Dermis microvascular lymphatic vessel endothelial cell (primary cell): ENCODE measurements at regions not wholly inside any gene's neighbourhood (a gene's known extent, or its start where the extent isn't known, plus 50 kb on each side); places are given as distances from the start of the nearest gene placed in this dataset.
A peak's percentile ranks its signal among the peaks of the same experiment; 100 is the strongest.
"Not testable (repeated sequence)": the region's sequence is repeated elsewhere in the genome, so short reads cannot be mapped to it uniquely, and the experiment has no call there.

ENCODE experiments used
- DNase-seq, 2 donors: peaks; one replicate each; pipeline versions ENCODE4 v3.0.0 to v3.0.0-alpha.2; 2010; ENCODE audit warnings: low read depth in 2 of 2

GRCh38 chr10:78455236-78455635, 421.6 kb downstream of the RPS24 start:
- DNase-seq: no peak

- no peak for DNase-seq
Measured at GRCh38 chr10:78455811-78456210, 422.1 kb downstream of the RPS24 start.

DNA sequence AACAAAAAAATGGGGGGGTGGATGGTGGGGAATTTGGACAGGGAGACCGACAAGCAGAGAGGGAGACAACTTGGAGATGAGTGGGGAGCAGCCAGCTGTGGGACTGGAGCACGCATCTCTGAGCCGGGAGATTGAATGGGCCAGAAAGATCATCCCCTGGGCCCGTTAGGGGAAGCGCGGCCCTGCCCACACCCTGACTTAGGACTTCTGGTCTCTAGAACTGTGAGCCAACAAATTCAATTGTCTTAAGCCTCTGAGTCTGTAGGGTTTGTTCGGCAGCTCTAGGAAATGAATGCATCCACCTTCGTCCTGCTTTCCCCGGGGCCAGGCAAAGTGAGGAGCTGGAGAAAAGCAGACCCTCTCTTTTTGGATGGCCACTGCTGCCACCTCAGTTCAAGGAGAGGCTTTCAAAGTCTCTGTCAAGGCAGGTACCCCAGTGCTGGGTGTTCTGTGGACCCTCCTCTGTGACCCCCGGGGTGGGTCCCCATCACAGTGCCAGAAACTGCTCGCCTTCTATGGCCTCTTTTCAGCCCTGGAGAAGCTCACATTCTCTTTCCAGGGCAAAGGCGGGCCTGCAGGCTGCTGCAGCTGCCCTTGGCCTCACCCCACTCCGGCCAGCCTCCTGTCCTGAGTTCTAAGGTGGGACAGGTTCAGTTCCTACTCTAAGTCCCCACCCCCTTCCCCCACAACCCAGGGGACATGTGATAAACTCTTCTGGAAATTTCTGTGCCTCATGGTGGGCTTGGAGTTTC, 423.2 kb downstream of the RPS24 start:
- DNase-seq: peak in 1 of 2 donors; percentile 17

GRCh38 chr10:78457804-78458482, 424.3 kb downstream of the RPS24 start:
- peak in 1 of 2 donors; percentile 87 for DNase-seq

GRCh38 chr10:78458983-78459638, 425.4 kb downstream of the RPS24 start:
- peak; percentile 96 to 97 for DNase-seq

GRCh38 chr10:78459639-78460037, 426.0 kb downstream of the RPS24 start:
- no peak for DNase-seq

GRCh38 chr10:78460204-78460603, 426.5 kb downstream of the RPS24 start:
- DNase-seq: no peak

GRCh38 chr10:78461333-78461732, 427.7 kb downstream of the RPS24 start:
- no peak for DNase-seq

- DNase-seq: no peak
Measured at GRCh38 chr10:78462176-78462575, 428.5 kb downstream of the RPS24 start.

GRCh38 chr10:78462726-78463228, 429.1 kb downstream of the RPS24 start:
- DNase-seq: no peak

- DNase-seq: no peak
Measured at GRCh38 chr10:78464118-78464855, 430.6 kb downstream of the RPS24 start.

- DNase-seq: no peak
Measured at GRCh38 chr10:78464856-78465267, 431.2 kb downstream of the RPS24 start.

- DNase-seq: no peak
Measured at GRCh38 chr10:78465431-78465830, 431.8 kb downstream of the RPS24 start.

DNA sequence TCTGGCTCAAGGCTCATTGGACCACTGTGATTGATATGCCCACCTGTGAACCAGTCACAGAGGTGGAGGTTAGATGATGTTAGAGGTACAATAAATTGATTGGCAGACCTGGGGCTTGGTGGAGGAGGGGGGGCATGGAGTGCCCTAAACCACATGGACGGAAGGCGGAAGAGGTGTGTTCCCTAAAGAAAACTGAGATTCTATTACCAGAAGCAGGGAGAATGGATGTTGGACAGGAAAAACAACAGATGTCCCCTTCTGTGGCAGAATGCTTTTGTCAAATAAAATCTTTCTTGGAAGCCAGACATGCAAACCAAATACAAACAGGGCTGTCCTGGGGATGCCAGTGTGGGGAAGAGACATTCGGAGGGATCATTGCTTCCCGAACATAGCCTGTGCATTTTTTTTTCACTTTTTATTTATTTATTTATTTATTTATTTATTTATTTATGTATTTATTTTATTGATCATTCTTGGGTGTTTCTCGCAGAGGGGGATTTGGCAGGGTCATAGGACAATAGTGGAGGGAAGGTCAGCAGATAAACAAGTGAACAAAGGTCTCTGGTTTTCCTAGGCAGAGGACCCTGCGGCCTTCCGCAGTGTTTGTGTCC, 433.9 kb downstream of the RPS24 start:
- no peak for DNase-seq

- DNase-seq: not testable (repeated sequence)
Measured at GRCh38 chr10:78468731-78469130, 435.1 kb downstream of the RPS24 start.

DNA sequence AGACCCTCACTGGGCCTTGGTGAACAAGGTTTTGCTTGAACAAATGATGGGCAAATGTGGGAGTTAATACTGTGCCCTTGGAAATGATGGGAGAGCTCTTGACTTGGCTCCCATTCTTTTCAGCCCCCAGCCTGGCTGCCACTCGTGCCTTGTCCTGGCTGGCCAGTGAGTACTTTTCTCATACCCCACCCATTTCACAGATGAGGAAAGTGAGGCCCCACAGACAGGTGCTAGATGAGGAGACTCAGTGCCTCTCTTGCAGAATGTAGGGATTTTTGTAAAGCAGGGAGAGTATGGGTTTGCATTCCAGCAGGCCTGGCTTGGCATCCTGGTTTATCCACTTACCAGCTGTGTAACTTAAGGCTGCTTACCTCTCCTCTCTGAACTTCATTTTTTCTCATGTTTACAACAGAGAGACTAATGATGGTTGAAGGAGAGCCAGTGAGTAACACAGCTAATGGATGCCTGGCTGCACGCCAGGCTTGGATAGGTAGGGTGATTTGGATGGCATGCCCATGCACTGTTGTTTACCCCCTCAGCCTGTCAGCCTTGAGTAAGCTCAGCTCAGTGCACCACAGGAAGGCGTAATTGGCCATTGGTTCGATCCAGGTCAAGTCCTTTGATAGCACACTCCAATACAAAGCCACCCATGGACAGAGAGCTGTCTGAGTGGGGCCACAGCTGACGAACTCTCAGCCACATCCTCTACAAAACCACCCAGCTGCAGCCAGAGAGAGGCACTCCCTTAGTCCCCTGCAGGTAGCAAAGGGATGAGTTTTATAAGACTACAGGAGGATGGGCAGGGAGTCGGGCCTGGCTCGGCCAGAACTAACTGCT, 436.8 kb downstream of the RPS24 start:
- no peak for DNase-seq

- no peak for DNase-seq
Measured at GRCh38 chr10:78471326-78471722, 437.7 kb downstream of the RPS24 start.

GRCh38 chr10:78471723-78472550, 438.3 kb downstream of the RPS24 start:
- no peak for DNase-seq

- no peak for DNase-seq
Measured at GRCh38 chr10:78472551-78472890, 438.9 kb downstream of the RPS24 start.

GRCh38 chr10:78473006-78473405, 439.3 kb downstream of the RPS24 start:
- DNase-seq: no peak
